ENCODE measurements at regions not wholly inside any gene's neighbourhood (a gene's known extent, or its start where the extent isn't known, plus 50 kb on each side); places are given as distances from the start of the nearest gene placed in this dataset.

DNA sequence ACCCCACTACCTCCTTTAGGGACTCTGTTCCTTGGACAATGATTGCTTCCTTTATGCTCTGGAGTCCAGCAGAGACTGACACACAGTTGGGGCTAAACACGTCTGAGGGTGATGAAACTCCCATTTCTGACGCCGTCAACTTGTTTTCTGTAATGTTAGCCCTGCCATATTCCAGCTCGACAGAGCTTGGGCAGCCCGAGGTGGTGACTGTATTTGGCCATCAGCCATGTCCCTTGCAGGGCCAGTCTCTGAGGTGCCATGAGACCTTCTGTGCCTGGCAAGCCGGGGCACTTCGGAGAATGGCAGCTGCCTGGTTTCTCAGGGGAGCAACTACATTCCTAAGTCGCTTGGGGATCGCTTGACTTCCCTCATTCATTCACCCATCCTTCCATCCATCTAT is 278.9 kb upstream of the TNRC6C start:
- no peak for TF ChIP-seq POLR2A (IDR thresholded peaks at IDR 0.05)
- TF ChIP-seq, protein P1, sequence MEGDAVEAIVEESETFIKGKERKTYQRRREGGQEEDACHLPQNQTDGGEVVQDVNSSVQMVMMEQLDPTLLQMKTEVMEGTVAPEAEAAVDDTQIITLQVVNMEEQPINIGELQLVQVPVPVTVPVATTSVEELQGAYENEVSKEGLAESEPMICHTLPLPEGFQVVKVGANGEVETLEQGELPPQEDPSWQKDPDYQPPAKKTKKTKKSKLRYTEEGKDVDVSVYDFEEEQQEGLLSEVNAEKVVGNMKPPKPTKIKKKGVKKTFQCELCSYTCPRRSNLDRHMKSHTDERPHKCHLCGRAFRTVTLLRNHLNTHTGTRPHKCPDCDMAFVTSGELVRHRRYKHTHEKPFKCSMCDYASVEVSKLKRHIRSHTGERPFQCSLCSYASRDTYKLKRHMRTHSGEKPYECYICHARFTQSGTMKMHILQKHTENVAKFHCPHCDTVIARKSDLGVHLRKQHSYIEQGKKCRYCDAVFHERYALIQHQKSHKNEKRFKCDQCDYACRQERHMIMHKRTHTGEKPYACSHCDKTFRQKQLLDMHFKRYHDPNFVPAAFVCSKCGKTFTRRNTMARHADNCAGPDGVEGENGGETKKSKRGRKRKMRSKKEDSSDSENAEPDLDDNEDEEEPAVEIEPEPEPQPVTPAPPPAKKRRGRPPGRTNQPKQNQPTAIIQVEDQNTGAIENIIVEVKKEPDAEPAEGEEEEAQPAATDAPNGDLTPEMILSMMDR (IDR thresholded peaks at IDR 0.05): no peak
